ENCODE measurements at regions not wholly inside any gene's neighbourhood (a gene's known extent, or its start where the extent isn't known, plus 50 kb on each side); places are given as distances from the start of the nearest gene placed in this dataset.

GRCh38 chr3:187916072-187916471 lies 170.8 kb upstream of the BCL6 start:
- Histone ChIP-seq H3K79me2 (ENCODE audit: insufficient read depth, low read length) (no peaks in the 10 kb centered on the region), H2AFZ (ENCODE audit: insufficient read depth, low read depth, low read length, poor library complexity, severe bottlenecking) (no peak overlapping the region), H3K4me3 (replicated peaks in 1 of 3; ENCODE audit: low read depth in 2 of 3, low read length in 3 of 3) (no peak overlapping the region), H3K4me1 (ENCODE audit: control insufficient read depth in 1 of 2, insufficient read depth in 2 of 2, low read length in 2 of 2) (peaks cover 70 to 78% of the 10 kb centered on the region in 2 donors), H3K4me2 (replicated peaks; ENCODE audit: extremely low read depth, low read length, poor library complexity, severe bottlenecking) (no peak overlapping the region), H3K27ac (ENCODE audit: low read depth in 1 of 2, low read length in 2 of 2) (peak overlapping the region in 1 of 2 donors; percentile 80), H3K27me3 (ENCODE audit: control insufficient read depth in 2 of 2, insufficient read depth in 2 of 2, low read length in 2 of 2) (no peaks in the 10 kb centered on the region), H3K9ac (ENCODE audit: insufficient read depth, low read length, poor library complexity, severe bottlenecking) (no peak overlapping the region), H4K20me1 (ENCODE audit: insufficient read depth, low read length) (no peaks in the 10 kb centered on the region), H3K36me3 (replicated peaks in 1 of 2; ENCODE audit: control insufficient read depth in 1 of 2, insufficient read depth in 2 of 2, low read length in 2 of 2) (no peaks in the 10 kb centered on the region), H3K9me3 (replicated peaks in 1 of 2; ENCODE audit: control insufficient read depth in 1 of 2, insufficient read depth in 1 of 2, low read length in 2 of 2) (no peaks in the 10 kb centered on the region)
- DNase-seq = no peak
- no peak for TF ChIP-seq CTCF (IDR thresholded peaks at IDR 0.05)
- H3K36me3 Mint-ChIP-seq = peaks cover 0 to under 1% of the 10 kb centered on the region in 2 donors
- intact Hi-C loops (cut with micrococcal nuclease) = loop anchor here (5.0 kb wide), 5 partner anchors 51 to 174 kb away; partner anchors contain the start of gene BCL6 (in 1 of the 2)
- peak overlapping the region; percentile 2 to 95 (median 94) for H3K27ac Mint-ChIP-seq
- no CpG with 5 or more reads among the region's 2 CpGs for WGBS (ENCODE audit: insufficient coverage)
- peaks cover 75% of the 10 kb centered on the region for H3K4me1 Mint-ChIP-seq
- H3K4me3 Mint-ChIP-seq = no peak overlapping the region
- no peaks in the 10 kb centered on the region for H3K27me3 Mint-ChIP-seq (ENCODE audit: low read depth in 3 of 3)
- peaks cover 0 to 2% (median 0%) of the 10 kb centered on the region in 7 donors for H3K9me3 Mint-ChIP-seq

- no peak overlapping the region for H3K4me3 Mint-ChIP-seq
- intact Hi-C loops (cut with micrococcal nuclease) = loop anchor here (5.0 kb wide), 5 partner anchors 49 to 176 kb away; partner anchors contain the start of gene BCL6 (in 1 of the 2)
Observed at GRCh38 chr3:187918081-187918644, 172.9 kb upstream of the BCL6 start.

More at GRCh38 chr3:187918081-187918644, 172.9 kb upstream of the BCL6 start:
- peaks cover 0 to 2% (median 0%) of the 10 kb centered on the region in 7 donors for H3K9me3 Mint-ChIP-seq
- no peak overlapping the region for H2AFZ ChIP-seq (ENCODE audit: insufficient read depth, low read depth, low read length, poor library complexity, severe bottlenecking)
- no peaks in the 10 kb centered on the region for H4K20me1 ChIP-seq (ENCODE audit: insufficient read depth, low read length)
- H3K79me2 ChIP-seq (ENCODE audit: insufficient read depth, low read length) = no peaks in the 10 kb centered on the region
- H3K27ac ChIP-seq (ENCODE audit: low read depth in 1 of 2, low read length in 2 of 2) = peak overlapping the region; percentile 30 to 94
- no peak for DNase-seq
- H3K9me3 ChIP-seq (replicated peaks in 1 of 2; ENCODE audit: control insufficient read depth in 1 of 2, insufficient read depth in 1 of 2, low read length in 2 of 2) = no peaks in the 10 kb centered on the region
- no peak overlapping the region for H3K9ac ChIP-seq (ENCODE audit: insufficient read depth, low read length, poor library complexity, severe bottlenecking)
- H3K4me1 Mint-ChIP-seq = peaks cover 81% of the 10 kb centered on the region
- peaks cover 73 to 79% of the 10 kb centered on the region in 2 donors for H3K4me1 ChIP-seq (ENCODE audit: control insufficient read depth in 1 of 2, insufficient read depth in 2 of 2, low read length in 2 of 2)
- peak overlapping the region; percentile 67 for H3K4me2 ChIP-seq (replicated peaks; ENCODE audit: extremely low read depth, low read length, poor library complexity, severe bottlenecking)
- H3K36me3 Mint-ChIP-seq = peaks cover 0 to 3% of the 10 kb centered on the region in 2 donors
- TF ChIP-seq CTCF (IDR thresholded peaks at IDR 0.05) = no peak
- WGBS (ENCODE audit: insufficient coverage) = no CpG with 5 or more reads among the region's 5 CpGs
- no peaks in the 10 kb centered on the region for H3K27me3 Mint-ChIP-seq (ENCODE audit: low read depth in 3 of 3)
- H3K27me3 ChIP-seq (ENCODE audit: control insufficient read depth in 2 of 2, insufficient read depth in 2 of 2, low read length in 2 of 2) = no peaks in the 10 kb centered on the region
- H3K36me3 ChIP-seq (replicated peaks in 1 of 2; ENCODE audit: control insufficient read depth in 1 of 2, insufficient read depth in 2 of 2, low read length in 2 of 2) = no peaks in the 10 kb centered on the region
- H3K4me3 ChIP-seq (replicated peaks in 1 of 3; ENCODE audit: low read depth in 2 of 3, low read length in 3 of 3) = peak overlapping the region in 1 of 3 experiments; percentile 69
- peak overlapping the region; percentile 94 to 98 (median 95) for H3K27ac Mint-ChIP-seq

Data from CD14-positive monocyte (primary cell).